ENCODE measurements at regions not wholly inside any gene's neighbourhood (a gene's known extent, or its start where the extent isn't known, plus 50 kb on each side); places are given as distances from the start of the nearest gene placed in this dataset.

DNA sequence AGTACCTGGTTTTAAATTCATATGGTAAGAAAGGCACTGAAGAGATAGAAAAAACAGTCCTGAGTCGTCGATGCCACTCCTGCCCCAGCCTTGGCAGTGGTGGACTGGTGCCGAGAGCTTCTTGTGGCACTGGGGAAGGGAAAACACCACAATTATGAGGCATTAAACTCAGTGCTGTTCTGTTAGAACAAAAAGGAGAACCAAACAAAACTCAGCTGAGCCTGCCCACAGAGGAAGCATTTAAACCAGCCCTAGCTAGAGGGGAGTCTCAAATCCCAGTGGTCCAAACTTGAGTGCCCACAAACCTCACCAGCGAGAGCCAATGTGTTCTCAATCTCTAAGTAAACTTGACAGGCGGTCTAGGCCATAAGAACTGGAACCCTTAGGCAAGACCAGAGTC lies 1254.5 kb upstream of the FAM98A start:
- no peak for DNase-seq
- Histone ChIP-seq H3K36me3 (replicated peaks in 1 of 2; ENCODE audit: control insufficient read depth in 1 of 2, insufficient read depth in 2 of 2, low read length in 1 of 2) (no peaks in the 10 kb centered on the region), H3K4me1 (ENCODE audit: control insufficient read depth in 1 of 2, insufficient read depth in 2 of 2, low read depth in 1 of 2, low read length in 1 of 2) (no peaks in the 10 kb centered on the region), H3K4me3 (ENCODE audit: low read depth in 2 of 2, low read length in 1 of 2) (no peak overlapping the region), H3K27me3 (ENCODE audit: insufficient read depth) (no peaks in the 10 kb centered on the region), H3F3A (replicated peaks; ENCODE audit: insufficient read depth) (no peaks in the 10 kb centered on the region), H3K9me2 (no peaks in the 10 kb centered on the region), H3K79me2 (ENCODE audit: insufficient read depth) (no peaks in the 10 kb centered on the region), H2AFZ (ENCODE audit: low read depth) (no peak overlapping the region), H3K9me3 (no peaks in the 10 kb centered on the region), H3K4me2 (no peak overlapping the region), H3K27ac (ENCODE audit: low read depth in 2 of 2, low read length in 1 of 2) (no peak overlapping the region), H3K9ac (no peak overlapping the region), H4K20me1 (ENCODE audit: insufficient read depth) (no peaks in the 10 kb centered on the region)
- TF ChIP-seq FOXM1 (IDR thresholded peaks at IDR 0.05; ENCODE audit: low read depth) (no peak), TEAD4 (IDR thresholded peaks at IDR 0.05; ENCODE audit: borderline replicate concordance, insufficient read depth) (no peak), TAF1 (IDR thresholded peaks at IDR 0.05; ENCODE audit: borderline replicate concordance, low read depth, low read length) (no peak), RCOR1 (IDR thresholded peaks at IDR 0.05; ENCODE audit: low read length) (no peak)
- TF ChIP-seq, protein P1, sequence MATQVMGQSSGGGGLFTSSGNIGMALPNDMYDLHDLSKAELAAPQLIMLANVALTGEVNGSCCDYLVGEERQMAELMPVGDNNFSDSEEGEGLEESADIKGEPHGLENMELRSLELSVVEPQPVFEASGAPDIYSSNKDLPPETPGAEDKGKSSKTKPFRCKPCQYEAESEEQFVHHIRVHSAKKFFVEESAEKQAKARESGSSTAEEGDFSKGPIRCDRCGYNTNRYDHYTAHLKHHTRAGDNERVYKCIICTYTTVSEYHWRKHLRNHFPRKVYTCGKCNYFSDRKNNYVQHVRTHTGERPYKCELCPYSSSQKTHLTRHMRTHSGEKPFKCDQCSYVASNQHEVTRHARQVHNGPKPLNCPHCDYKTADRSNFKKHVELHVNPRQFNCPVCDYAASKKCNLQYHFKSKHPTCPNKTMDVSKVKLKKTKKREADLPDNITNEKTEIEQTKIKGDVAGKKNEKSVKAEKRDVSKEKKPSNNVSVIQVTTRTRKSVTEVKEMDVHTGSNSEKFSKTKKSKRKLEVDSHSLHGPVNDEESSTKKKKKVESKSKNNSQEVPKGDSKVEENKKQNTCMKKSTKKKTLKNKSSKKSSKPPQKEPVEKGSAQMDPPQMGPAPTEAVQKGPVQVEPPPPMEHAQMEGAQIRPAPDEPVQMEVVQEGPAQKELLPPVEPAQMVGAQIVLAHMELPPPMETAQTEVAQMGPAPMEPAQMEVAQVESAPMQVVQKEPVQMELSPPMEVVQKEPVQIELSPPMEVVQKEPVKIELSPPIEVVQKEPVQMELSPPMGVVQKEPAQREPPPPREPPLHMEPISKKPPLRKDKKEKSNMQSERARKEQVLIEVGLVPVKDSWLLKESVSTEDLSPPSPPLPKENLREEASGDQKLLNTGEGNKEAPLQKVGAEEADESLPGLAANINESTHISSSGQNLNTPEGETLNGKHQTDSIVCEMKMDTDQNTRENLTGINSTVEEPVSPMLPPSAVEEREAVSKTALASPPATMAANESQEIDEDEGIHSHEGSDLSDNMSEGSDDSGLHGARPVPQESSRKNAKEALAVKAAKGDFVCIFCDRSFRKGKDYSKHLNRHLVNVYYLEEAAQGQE (IDR thresholded peaks at IDR 0.05; ENCODE audit: low read depth, low read length), result no peak
- TF ChIP-seq, protein P2, sequence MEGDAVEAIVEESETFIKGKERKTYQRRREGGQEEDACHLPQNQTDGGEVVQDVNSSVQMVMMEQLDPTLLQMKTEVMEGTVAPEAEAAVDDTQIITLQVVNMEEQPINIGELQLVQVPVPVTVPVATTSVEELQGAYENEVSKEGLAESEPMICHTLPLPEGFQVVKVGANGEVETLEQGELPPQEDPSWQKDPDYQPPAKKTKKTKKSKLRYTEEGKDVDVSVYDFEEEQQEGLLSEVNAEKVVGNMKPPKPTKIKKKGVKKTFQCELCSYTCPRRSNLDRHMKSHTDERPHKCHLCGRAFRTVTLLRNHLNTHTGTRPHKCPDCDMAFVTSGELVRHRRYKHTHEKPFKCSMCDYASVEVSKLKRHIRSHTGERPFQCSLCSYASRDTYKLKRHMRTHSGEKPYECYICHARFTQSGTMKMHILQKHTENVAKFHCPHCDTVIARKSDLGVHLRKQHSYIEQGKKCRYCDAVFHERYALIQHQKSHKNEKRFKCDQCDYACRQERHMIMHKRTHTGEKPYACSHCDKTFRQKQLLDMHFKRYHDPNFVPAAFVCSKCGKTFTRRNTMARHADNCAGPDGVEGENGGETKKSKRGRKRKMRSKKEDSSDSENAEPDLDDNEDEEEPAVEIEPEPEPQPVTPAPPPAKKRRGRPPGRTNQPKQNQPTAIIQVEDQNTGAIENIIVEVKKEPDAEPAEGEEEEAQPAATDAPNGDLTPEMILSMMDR (IDR thresholded peaks at IDR 0.05), result no peak
- POLR2A ChIA-PET, result no interaction called here
- 3% methylated on average over 5 of the region's 5 CpGs for WGBS (ENCODE audit: low lambda C conversion rate)
- CTCF ChIA-PET, result interaction anchor here (0.6 to 1.6 kb wide), 2 partner anchors 11 to 793 kb away, joined by 3 to 5 read pairs; no protein-coding TSS in a partner anchor

DNA sequence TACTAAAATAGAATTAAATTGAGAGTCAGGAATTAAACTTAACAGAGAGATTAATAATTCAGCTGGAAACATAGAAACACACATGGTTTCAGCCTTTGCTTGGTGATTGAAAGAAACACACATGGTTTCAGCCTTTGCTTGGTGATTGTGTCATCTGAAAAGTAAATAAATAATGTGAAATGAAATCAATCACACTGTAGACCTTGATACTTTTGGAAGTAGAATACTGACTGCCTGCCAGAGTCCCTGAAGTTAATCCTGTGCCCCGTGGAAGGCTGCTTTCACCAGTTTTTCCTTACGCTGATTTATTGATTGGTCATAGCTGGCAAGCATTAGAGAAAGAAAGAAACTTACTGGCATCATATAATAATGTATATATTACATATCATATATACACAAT lies 1252.7 kb upstream of the FAM98A start:
- Histone ChIP-seq H3K27ac (ENCODE audit: low read depth in 2 of 2, low read length in 1 of 2) (no peak overlapping the region), H3K4me2 (no peak overlapping the region), H3K4me3 (ENCODE audit: low read depth in 2 of 2, low read length in 1 of 2) (no peak overlapping the region), H3K4me1 (ENCODE audit: control insufficient read depth in 1 of 2, insufficient read depth in 2 of 2, low read depth in 1 of 2, low read length in 1 of 2) (no peaks in the 10 kb centered on the region), H3K36me3 (replicated peaks in 1 of 2; ENCODE audit: control insufficient read depth in 1 of 2, insufficient read depth in 2 of 2, low read length in 1 of 2) (no peaks in the 10 kb centered on the region), H3K79me2 (ENCODE audit: insufficient read depth) (no peaks in the 10 kb centered on the region), H2AFZ (ENCODE audit: low read depth) (no peak overlapping the region), H3F3A (replicated peaks; ENCODE audit: insufficient read depth) (no peaks in the 10 kb centered on the region), H4K20me1 (ENCODE audit: insufficient read depth) (no peaks in the 10 kb centered on the region), H3K27me3 (ENCODE audit: insufficient read depth) (no peaks in the 10 kb centered on the region), H3K9me3 (no peaks in the 10 kb centered on the region), H3K9ac (no peak overlapping the region), H3K9me2 (no peaks in the 10 kb centered on the region)
- WGBS (ENCODE audit: low lambda C conversion rate), result 1% methylated on average over 2 of the region's 2 CpGs
- ChIA-PET CTCF (no interaction called here), POLR2A (no interaction called here)
- DNase-seq, result no peak
- TF ChIP-seq EP300 (IDR thresholded peaks at IDR 0.05; ENCODE audit: borderline replicate concordance in 1 of 2, low read depth in 1 of 2, low read length in 1 of 2) (no peak), TAF1 (IDR thresholded peaks at IDR 0.05; ENCODE audit: borderline replicate concordance, low read depth, low read length) (no peak), FOXM1 (IDR thresholded peaks at IDR 0.05; ENCODE audit: low read depth) (no peak)
- TF ChIP-seq, protein P3, sequence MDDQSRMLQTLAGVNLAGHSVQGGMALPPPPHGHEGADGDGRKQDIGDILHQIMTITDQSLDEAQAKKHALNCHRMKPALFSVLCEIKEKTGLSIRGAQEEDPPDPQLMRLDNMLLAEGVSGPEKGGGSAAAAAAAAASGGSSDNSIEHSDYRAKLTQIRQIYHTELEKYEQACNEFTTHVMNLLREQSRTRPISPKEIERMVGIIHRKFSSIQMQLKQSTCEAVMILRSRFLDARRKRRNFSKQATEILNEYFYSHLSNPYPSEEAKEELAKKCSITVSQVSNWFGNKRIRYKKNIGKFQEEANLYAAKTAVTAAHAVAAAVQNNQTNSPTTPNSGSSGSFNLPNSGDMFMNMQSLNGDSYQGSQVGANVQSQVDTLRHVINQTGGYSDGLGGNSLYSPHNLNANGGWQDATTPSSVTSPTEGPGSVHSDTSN (IDR thresholded peaks at IDR 0.05), result no peak

All from SK-N-SH (cell line).